ENCODE measurements at regions not wholly inside any gene's neighbourhood (a gene's known extent, or its start where the extent isn't known, plus 50 kb on each side); places are given as distances from the start of the nearest gene placed in this dataset.

DNA sequence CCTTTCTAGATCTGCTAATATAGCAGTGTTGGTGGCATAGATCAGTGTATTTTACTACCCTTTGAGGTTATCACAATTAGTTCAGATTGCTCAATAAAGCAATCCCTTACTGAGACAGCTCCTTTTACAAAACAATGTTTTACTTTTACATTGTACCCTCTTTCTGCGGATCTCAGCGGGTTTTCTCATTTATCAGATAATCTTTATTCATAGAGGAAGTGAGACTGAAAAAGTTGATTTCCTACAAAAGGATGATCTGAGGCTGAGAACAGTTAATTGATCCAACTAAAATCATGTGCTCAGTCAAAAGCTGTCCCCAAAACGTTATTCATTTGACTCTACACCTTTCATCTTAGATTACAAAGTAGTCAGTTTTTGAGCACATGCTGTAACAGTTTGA is 2319.9 kb downstream of the LRRC4C start:
- H3K36me3 Mint-ChIP-seq (ENCODE audit: low read depth, unreplicated experiment), result no peaks in the 10 kb centered on the region
- no peaks in the 10 kb centered on the region for H3K4me1 ChIP-seq (ENCODE audit: insufficient read depth, low read length)
- H3K27me3 Mint-ChIP-seq (ENCODE audit: low read depth, unreplicated experiment), result no peaks in the 10 kb centered on the region
- H3K9ac ChIP-seq (ENCODE audit: low read length), result no peak overlapping the region
- H4K20me1 ChIP-seq (ENCODE audit: insufficient read depth, low read length), result no peaks in the 10 kb centered on the region
- no peak overlapping the region for H3K4me2 ChIP-seq (ENCODE audit: low read length)
- H3K27ac Mint-ChIP-seq (ENCODE audit: unreplicated experiment), result no peak overlapping the region
- H3K79me2 ChIP-seq (ENCODE audit: insufficient read depth, low read length), result no peaks in the 10 kb centered on the region
- no peaks in the 10 kb centered on the region for H3K27me3 ChIP-seq (ENCODE audit: insufficient read depth, low read length)
- FAIRE-seq (no peak), DNase-seq (ENCODE audit: low read depth) (no peak)
- H3K36me3 ChIP-seq (ENCODE audit: insufficient read depth, low read length), result no peaks in the 10 kb centered on the region
- H3K9me3 ChIP-seq (ENCODE audit: insufficient read depth, low read depth, low read length), result no peaks in the 10 kb centered on the region
- no peak overlapping the region for H3K27ac ChIP-seq (ENCODE audit: low read depth, low read length)
- TF ChIP-seq, protein P1, sequence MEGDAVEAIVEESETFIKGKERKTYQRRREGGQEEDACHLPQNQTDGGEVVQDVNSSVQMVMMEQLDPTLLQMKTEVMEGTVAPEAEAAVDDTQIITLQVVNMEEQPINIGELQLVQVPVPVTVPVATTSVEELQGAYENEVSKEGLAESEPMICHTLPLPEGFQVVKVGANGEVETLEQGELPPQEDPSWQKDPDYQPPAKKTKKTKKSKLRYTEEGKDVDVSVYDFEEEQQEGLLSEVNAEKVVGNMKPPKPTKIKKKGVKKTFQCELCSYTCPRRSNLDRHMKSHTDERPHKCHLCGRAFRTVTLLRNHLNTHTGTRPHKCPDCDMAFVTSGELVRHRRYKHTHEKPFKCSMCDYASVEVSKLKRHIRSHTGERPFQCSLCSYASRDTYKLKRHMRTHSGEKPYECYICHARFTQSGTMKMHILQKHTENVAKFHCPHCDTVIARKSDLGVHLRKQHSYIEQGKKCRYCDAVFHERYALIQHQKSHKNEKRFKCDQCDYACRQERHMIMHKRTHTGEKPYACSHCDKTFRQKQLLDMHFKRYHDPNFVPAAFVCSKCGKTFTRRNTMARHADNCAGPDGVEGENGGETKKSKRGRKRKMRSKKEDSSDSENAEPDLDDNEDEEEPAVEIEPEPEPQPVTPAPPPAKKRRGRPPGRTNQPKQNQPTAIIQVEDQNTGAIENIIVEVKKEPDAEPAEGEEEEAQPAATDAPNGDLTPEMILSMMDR (IDR thresholded peaks at IDR 0.05; ENCODE audit: insufficient read depth, low read depth, low read length), result no peak
- no peak for TF ChIP-seq EZH2 (IDR thresholded peaks at IDR 0.05; ENCODE audit: insufficient read depth, low read length)
- H3K4me1 Mint-ChIP-seq (ENCODE audit: low read depth, unreplicated experiment), result no peaks in the 10 kb centered on the region
- H2AFZ ChIP-seq (ENCODE audit: low read depth, low read length), result no peak overlapping the region
- H3K4me3 ChIP-seq (ENCODE audit: insufficient read depth, low read depth, low read length), result no peak overlapping the region
- no peaks in the 10 kb centered on the region for H3K9me3 Mint-ChIP-seq (ENCODE audit: unreplicated experiment)
- no peak overlapping the region for H3K4me3 Mint-ChIP-seq (ENCODE audit: unreplicated experiment)

DNA sequence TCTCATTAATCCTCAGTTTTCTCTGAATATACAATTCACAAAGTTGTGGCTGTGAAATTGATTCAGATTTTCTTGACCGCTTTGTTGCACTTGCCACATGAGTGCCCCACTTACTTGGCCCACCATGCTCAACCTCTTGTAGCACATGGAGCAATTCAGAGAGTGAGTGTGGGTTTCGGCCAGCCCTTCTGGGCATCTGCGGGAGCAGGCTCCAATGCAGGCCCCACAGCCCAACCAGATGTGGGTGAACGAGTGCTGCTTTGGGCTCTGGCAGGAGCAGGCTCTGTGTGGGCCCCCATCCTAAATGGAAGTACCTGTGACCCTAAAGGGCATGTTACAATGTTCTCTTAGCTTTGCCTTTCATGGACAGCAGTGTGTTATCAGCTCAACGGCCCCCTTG is 2338.6 kb downstream of the LRRC4C start:
- Histone ChIP-seq H3K4me1 (ENCODE audit: insufficient read depth, low read length) (no peaks in the 10 kb centered on the region), H3K9ac (ENCODE audit: low read length) (no peak overlapping the region), H3K27ac (ENCODE audit: low read depth, low read length) (no peak overlapping the region), H2AFZ (ENCODE audit: low read depth, low read length) (no peak overlapping the region), H3K36me3 (ENCODE audit: insufficient read depth, low read length) (no peaks in the 10 kb centered on the region), H3K4me3 (ENCODE audit: insufficient read depth, low read depth, low read length) (no peak overlapping the region), H3K79me2 (ENCODE audit: insufficient read depth, low read length) (no peaks in the 10 kb centered on the region), H3K9me3 (ENCODE audit: insufficient read depth, low read depth, low read length) (peaks cover 3% of the 10 kb centered on the region), H4K20me1 (ENCODE audit: insufficient read depth, low read length) (no peaks in the 10 kb centered on the region), H3K27me3 (ENCODE audit: insufficient read depth, low read length) (no peaks in the 10 kb centered on the region), H3K4me2 (ENCODE audit: low read length) (no peak overlapping the region)
- TF ChIP-seq, protein P1 (IDR thresholded peaks at IDR 0.05; ENCODE audit: insufficient read depth, low read depth, low read length), result no peak
- no peak for TF ChIP-seq EZH2 (IDR thresholded peaks at IDR 0.05; ENCODE audit: insufficient read depth, low read length)
- Mint-ChIP-seq H3K36me3 (ENCODE audit: low read depth, unreplicated experiment) (no peaks in the 10 kb centered on the region), H3K27me3 (ENCODE audit: low read depth, unreplicated experiment) (no peaks in the 10 kb centered on the region), H3K4me1 (ENCODE audit: low read depth, unreplicated experiment) (no peaks in the 10 kb centered on the region), H3K4me3 (ENCODE audit: unreplicated experiment) (no peak overlapping the region), H3K27ac (ENCODE audit: unreplicated experiment) (no peak overlapping the region), H3K9me3 (ENCODE audit: unreplicated experiment) (no peaks in the 10 kb centered on the region)
- FAIRE-seq, result no peak
- DNase-seq (ENCODE audit: low read depth), result no peak

DNA sequence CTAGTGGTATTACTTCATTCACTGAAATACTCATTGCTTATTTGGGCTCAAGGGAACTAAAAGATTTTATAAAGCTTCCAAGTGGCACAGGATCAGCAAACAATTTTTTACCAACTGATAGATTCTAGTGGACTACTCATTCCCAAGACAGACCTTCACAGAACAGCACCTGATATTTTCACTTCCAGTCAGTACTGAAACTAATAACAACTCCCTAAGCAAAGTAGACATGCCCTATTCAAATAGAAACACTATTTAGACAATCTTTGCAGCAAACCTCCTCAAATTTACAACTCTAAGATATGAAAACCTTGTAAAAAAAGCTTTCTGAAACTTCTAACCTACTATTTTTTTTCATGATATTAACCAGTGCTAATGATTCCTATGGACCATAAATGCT is 2345.8 kb downstream of the LRRC4C start:
- no peak overlapping the region for H2AFZ ChIP-seq (ENCODE audit: low read depth, low read length)
- H3K4me2 ChIP-seq (ENCODE audit: low read length), result no peak overlapping the region
- no peak overlapping the region for H3K9ac ChIP-seq (ENCODE audit: low read length)
- H3K4me3 ChIP-seq (ENCODE audit: insufficient read depth, low read depth, low read length), result no peak overlapping the region
- H3K4me1 Mint-ChIP-seq (ENCODE audit: low read depth, unreplicated experiment), result no peaks in the 10 kb centered on the region
- no peaks in the 10 kb centered on the region for H3K9me3 ChIP-seq (ENCODE audit: insufficient read depth, low read depth, low read length)
- FAIRE-seq (no peak), DNase-seq (ENCODE audit: low read depth) (no peak)
- H3K27ac Mint-ChIP-seq (ENCODE audit: unreplicated experiment), result no peak overlapping the region
- TF ChIP-seq, protein P1 (IDR thresholded peaks at IDR 0.05; ENCODE audit: insufficient read depth, low read depth, low read length), result no peak
- TF ChIP-seq EZH2 (IDR thresholded peaks at IDR 0.05; ENCODE audit: insufficient read depth, low read length), result no peak
- no peaks in the 10 kb centered on the region for H3K36me3 ChIP-seq (ENCODE audit: insufficient read depth, low read length)
- no peak overlapping the region for H3K27ac ChIP-seq (ENCODE audit: low read depth, low read length)
- H3K27me3 ChIP-seq (ENCODE audit: insufficient read depth, low read length), result no peaks in the 10 kb centered on the region
- no peaks in the 10 kb centered on the region for H3K4me1 ChIP-seq (ENCODE audit: insufficient read depth, low read length)
- H3K79me2 ChIP-seq (ENCODE audit: insufficient read depth, low read length), result no peaks in the 10 kb centered on the region
- H4K20me1 ChIP-seq (ENCODE audit: insufficient read depth, low read length), result no peaks in the 10 kb centered on the region
- no peak overlapping the region for H3K4me3 Mint-ChIP-seq (ENCODE audit: unreplicated experiment)
- no peaks in the 10 kb centered on the region for H3K36me3 Mint-ChIP-seq (ENCODE audit: low read depth, unreplicated experiment)
- H3K9me3 Mint-ChIP-seq (ENCODE audit: unreplicated experiment), result peaks cover 1% of the 10 kb centered on the region
- H3K27me3 Mint-ChIP-seq (ENCODE audit: low read depth, unreplicated experiment), result no peaks in the 10 kb centered on the region
